WERI-Rb-1 (cell line): ENCODE measurements at regions not wholly inside any gene's neighbourhood (a gene's known extent, or its start where the extent isn't known, plus 50 kb on each side); places are given as distances from the start of the nearest gene placed in this dataset.

ENCODE experiments used
- DNase-seq: peaks from one replicate; pipeline ENCODE4 v3.0.0-alpha.2; 2020
- H3K27ac ChIP-seq: fragments of 250-450 bp; sonication (Bioruptor Pico); 2 replicates; pipeline ENCODE4 v1.5.1; 2020; ENCODE audit warnings: mild to moderate bottlenecking, moderate library complexity
- H3K27me3 ChIP-seq: fragments of 250-450 bp; sonication (Bioruptor Pico); 2 replicates; pipeline ENCODE4 v1.5.1; 2021; ENCODE audit warnings: mild to moderate bottlenecking, low read depth, moderate library complexity; ENCODE audit not compliant: insufficient read depth, severe bottlenecking
- H3K36me3 ChIP-seq: fragments of 250-450 bp; sonication (Bioruptor Pico); 2 replicates; pipeline ENCODE4 v1.5.1; 2020; ENCODE audit warnings: mild to moderate bottlenecking, moderate library complexity
- H3K4me3 ChIP-seq: 2 replicates; pipeline ENCODE4 v1.5.1; 2011; ENCODE audit warnings: low read depth, mild to moderate bottlenecking, control low read depth, low read length
- H3K9me3 ChIP-seq: fragments of 250-450 bp; sonication (Bioruptor Pico); 2 replicates; pipeline ENCODE4 v1.5.1; 2021; ENCODE audit warnings: mild to moderate bottlenecking, moderate library complexity; ENCODE audit not compliant: severe bottlenecking
- CTCF ChIP-seq: IDR thresholded peaks from 2 replicates; pipeline ENCODE4 v1.5.1; 2011; ENCODE audit warnings: low read depth, mild to moderate bottlenecking, control low read depth, inconsistent platforms, low read length

DNA sequence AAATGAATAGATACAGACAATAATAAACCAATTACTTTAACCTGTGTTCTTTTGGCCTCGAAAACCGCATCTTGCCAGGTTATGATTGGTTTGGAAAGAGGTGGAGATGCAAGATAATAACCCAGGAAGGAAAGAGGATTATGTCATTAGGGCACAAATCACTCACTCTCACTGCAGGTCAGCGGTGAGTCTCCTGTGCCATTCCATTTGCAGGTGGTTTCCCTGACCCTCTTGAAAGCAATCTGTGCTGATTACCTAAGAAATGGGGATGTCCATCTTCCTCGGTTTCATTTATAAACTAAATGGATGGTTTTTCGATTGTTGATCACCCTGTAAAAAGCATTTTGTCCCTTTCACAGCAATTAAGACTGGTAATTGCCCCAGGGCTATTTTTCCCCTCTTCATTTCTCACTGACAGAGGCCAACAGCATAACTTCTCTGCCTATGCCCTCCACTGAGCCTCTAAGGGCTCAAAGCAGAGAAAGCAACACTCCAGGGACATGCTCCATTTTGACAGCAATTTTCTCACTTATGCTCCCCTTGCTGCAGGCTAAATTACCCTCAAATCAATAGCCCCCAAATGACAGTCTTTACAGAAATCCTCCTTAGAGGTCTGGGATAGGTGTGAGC lies 257.5 kb downstream of the IPMK start:
- Histone ChIP-seq H3K27ac (no peak overlapping the region), H3K4me3 (no peak overlapping the region), H3K36me3 (no peaks in the 10 kb centered on the region), H3K27me3 (no peaks in the 10 kb centered on the region), H3K9me3 (no peaks in the 10 kb centered on the region)
- TF ChIP-seq CTCF: no peak
- DNase-seq: peak; percentile 35

GRCh38 chr10:58003945-58004344 lies 263.7 kb downstream of the IPMK start:
- no peak for TF ChIP-seq CTCF
- Histone ChIP-seq H3K27ac (no peak overlapping the region), H3K9me3 (no peaks in the 10 kb centered on the region), H3K36me3 (no peaks in the 10 kb centered on the region), H3K27me3 (no peaks in the 10 kb centered on the region), H3K4me3 (no peak overlapping the region)
- DNase-seq: no peak

DNA sequence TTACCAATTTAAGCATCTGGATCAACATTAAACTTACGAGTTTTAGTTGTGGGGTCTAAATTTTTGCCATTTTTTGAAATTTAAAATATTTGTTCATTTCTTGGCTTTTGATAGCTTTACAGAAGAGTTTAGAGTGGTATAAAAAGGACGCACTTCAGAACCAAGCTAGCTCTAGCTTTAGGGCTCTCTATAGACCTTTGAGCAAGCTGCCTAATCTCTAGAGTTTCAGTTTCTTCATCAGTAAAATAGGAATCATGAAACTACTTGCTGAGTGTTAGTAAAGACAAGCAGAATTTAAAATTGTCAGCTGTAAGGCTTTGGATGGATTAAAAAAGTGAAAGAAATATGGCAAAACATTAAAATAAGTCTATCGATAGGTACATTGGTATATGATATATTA lies 266.5 kb downstream of the IPMK start:
- no peak overlapping the region for H3K4me3 ChIP-seq
- no peak for TF ChIP-seq CTCF
- no peak for DNase-seq
- H3K27ac ChIP-seq: no peak overlapping the region
- H3K9me3 ChIP-seq: no peaks in the 10 kb centered on the region
- no peaks in the 10 kb centered on the region for H3K36me3 ChIP-seq
- H3K27me3 ChIP-seq: no peaks in the 10 kb centered on the region

GRCh38 chr10:57996536-57996935 lies 271.2 kb downstream of the IPMK start:
- TF ChIP-seq CTCF: no peak
- no peak for DNase-seq
- Histone ChIP-seq H3K27me3 (no peaks in the 10 kb centered on the region), H3K36me3 (no peaks in the 10 kb centered on the region), H3K9me3 (no peaks in the 10 kb centered on the region), H3K27ac (no peak overlapping the region), H3K4me3 (no peak overlapping the region)

- 0 out of 2 replicates have a peak, but pooled peaks have one; percentile 2 for TF ChIP-seq CTCF
- Histone ChIP-seq H3K4me3 (no peak overlapping the region), H3K27ac (no peak overlapping the region)
Observed at GRCh38 chr10:57993302-57993701, 274.4 kb downstream of the IPMK start.

GRCh38 chr10:57992321-57993077 lies 275.2 kb downstream of the IPMK start:
- no peaks in the 10 kb centered on the region for H3K27me3 ChIP-seq
- DNase-seq: peak; percentile 28
- no peaks in the 10 kb centered on the region for H3K36me3 ChIP-seq
- TF ChIP-seq CTCF: no peak
- H3K9me3 ChIP-seq: no peaks in the 10 kb centered on the region
- no peak overlapping the region for H3K27ac ChIP-seq
- no peak overlapping the region for H3K4me3 ChIP-seq

More at GRCh38 chr10:57993302-57993701, 274.4 kb downstream of the IPMK start:
- Histone ChIP-seq H3K36me3 (no peaks in the 10 kb centered on the region), H3K27me3 (no peaks in the 10 kb centered on the region), H3K9me3 (no peaks in the 10 kb centered on the region)
- no peak for DNase-seq
